ENCODE measurements at regions not wholly inside any gene's neighbourhood (a gene's known extent, or its start where the extent isn't known, plus 50 kb on each side); places are given as distances from the start of the nearest gene placed in this dataset.

GRCh38 chr9:16347886-16348285 lies 522.6 kb downstream of the BNC2 start:
- DNase-seq = no peak

GRCh38 chr9:16348531-16348930 lies 521.9 kb downstream of the BNC2 start:
- DNase-seq = no peak

- DNase-seq = no peak
Measured at GRCh38 chr9:16352251-16352650, 518.2 kb downstream of the BNC2 start.

GRCh38 chr9:16352791-16353401 lies 517.6 kb downstream of the BNC2 start:
- DNase-seq = no peak

GRCh38 chr9:16356196-16356765 lies 514.2 kb downstream of the BNC2 start:
- no peak for DNase-seq

GRCh38 chr9:16357828-16358227 lies 512.6 kb downstream of the BNC2 start:
- DNase-seq = no peak

GRCh38 chr9:16358751-16359150 lies 511.7 kb downstream of the BNC2 start:
- DNase-seq = no peak
